ENCODE measurements at regions not wholly inside any gene's neighbourhood (a gene's known extent, or its start where the extent isn't known, plus 50 kb on each side); places are given as distances from the start of the nearest gene placed in this dataset.

- WGBS (ENCODE audit: low lambda C conversion rate, missing lambda C conversion rate) = 90% methylated on average over 7 of the region's 7 CpGs
- TF ChIP-seq CTCF (IDR thresholded peaks at IDR 0.05; ENCODE audit: poor library complexity) = no peak
- no peak for TF ChIP-seq EZH2 (IDR thresholded peaks at IDR 0.05; ENCODE audit: borderline replicate concordance)
- TF ChIP-seq EZH2phosphoT487 (IDR thresholded peaks at IDR 0.05; ENCODE audit: low read depth, severe bottlenecking, unreplicated experiment) = no peak
- peaks cover 4% of the 10 kb centered on the region for H3K27me3 ChIP-seq
- no peak overlapping the region for H3K4me3 ChIP-seq
- H3K4me1 ChIP-seq (ENCODE audit: insufficient read depth) = no peaks in the 10 kb centered on the region
- no peaks in the 10 kb centered on the region for H4K20me1 ChIP-seq (ENCODE audit: insufficient read depth, poor library complexity, severe bottlenecking)
- no peak overlapping the region for H3K4me2 ChIP-seq
- DNase-seq (ENCODE audit: low spot score) = no peak
- no peaks in the 10 kb centered on the region for H3K9me2 ChIP-seq (replicated peaks; ENCODE audit: insufficient read depth)
- no peaks in the 10 kb centered on the region for H3K79me2 ChIP-seq
- no peak overlapping the region for H2AFZ ChIP-seq
- no peak overlapping the region for H3K27ac ChIP-seq
- H3K36me3 ChIP-seq (replicated peaks; ENCODE audit: insufficient read depth, low read depth) = no peaks in the 10 kb centered on the region
- H3K9me3 ChIP-seq (ENCODE audit: low read depth) = no peaks in the 10 kb centered on the region
These were observed 69.2 kb downstream of the PDCL3 start for GRCh38 chr2:100632037-100632436.

- peaks cover 4% of the 10 kb centered on the region for H3K27me3 ChIP-seq
- no peaks in the 10 kb centered on the region for H3K9me3 ChIP-seq (ENCODE audit: low read depth)
- DNase-seq (ENCODE audit: low spot score) = no peak
- WGBS (ENCODE audit: low lambda C conversion rate, missing lambda C conversion rate) = 78% methylated on average over 4 of the region's 4 CpGs
- H3K36me3 ChIP-seq (replicated peaks; ENCODE audit: insufficient read depth, low read depth) = no peaks in the 10 kb centered on the region
- no peaks in the 10 kb centered on the region for H3K9me2 ChIP-seq (replicated peaks; ENCODE audit: insufficient read depth)
- no peak for TF ChIP-seq CTCF (IDR thresholded peaks at IDR 0.05; ENCODE audit: poor library complexity)
- no peak for TF ChIP-seq EZH2phosphoT487 (IDR thresholded peaks at IDR 0.05; ENCODE audit: low read depth, severe bottlenecking, unreplicated experiment)
- no peak for TF ChIP-seq EZH2 (IDR thresholded peaks at IDR 0.05; ENCODE audit: borderline replicate concordance)
- H4K20me1 ChIP-seq (ENCODE audit: insufficient read depth, poor library complexity, severe bottlenecking) = no peaks in the 10 kb centered on the region
- H3K4me3 ChIP-seq = no peak overlapping the region
- H3K79me2 ChIP-seq = no peaks in the 10 kb centered on the region
- H3K4me2 ChIP-seq = no peak overlapping the region
- H3K27ac ChIP-seq = no peak overlapping the region
- no peaks in the 10 kb centered on the region for H3K4me1 ChIP-seq (ENCODE audit: insufficient read depth)
- H2AFZ ChIP-seq = no peak overlapping the region
These were observed 70.0 kb downstream of the PDCL3 start for GRCh38 chr2:100632759-100633158.

- WGBS (ENCODE audit: low lambda C conversion rate, missing lambda C conversion rate) = 74% methylated on average over 14 of the region's 14 CpGs
- no peak overlapping the region for H3K4me2 ChIP-seq
- no peaks in the 10 kb centered on the region for H3K9me2 ChIP-seq (replicated peaks; ENCODE audit: insufficient read depth)
- TF ChIP-seq EZH2phosphoT487 (IDR thresholded peaks at IDR 0.05; ENCODE audit: low read depth, severe bottlenecking, unreplicated experiment) (no peak), CTCF (IDR thresholded peaks at IDR 0.05; ENCODE audit: poor library complexity) (no peak), EZH2 (IDR thresholded peaks at IDR 0.05; ENCODE audit: borderline replicate concordance) (no peak)
- H3K4me3 ChIP-seq = no peak overlapping the region
- no peak for DNase-seq (ENCODE audit: low spot score)
- H3K27me3 ChIP-seq = peaks cover 4% of the 10 kb centered on the region
- H4K20me1 ChIP-seq (ENCODE audit: insufficient read depth, poor library complexity, severe bottlenecking) = no peaks in the 10 kb centered on the region
- H3K9me3 ChIP-seq (ENCODE audit: low read depth) = no peaks in the 10 kb centered on the region
- H3K27ac ChIP-seq = no peak overlapping the region
- no peaks in the 10 kb centered on the region for H3K4me1 ChIP-seq (ENCODE audit: insufficient read depth)
- H3K79me2 ChIP-seq = no peaks in the 10 kb centered on the region
- H3K36me3 ChIP-seq (replicated peaks; ENCODE audit: insufficient read depth, low read depth) = no peaks in the 10 kb centered on the region
- no peak overlapping the region for H2AFZ ChIP-seq
These were observed 77.0 kb downstream of the PDCL3 start for GRCh38 chr2:100639588-100640390.
